ENCODE measurements at regions not wholly inside any gene's neighbourhood (a gene's known extent, or its start where the extent isn't known, plus 50 kb on each side); places are given as distances from the start of the nearest gene placed in this dataset.

DNA sequence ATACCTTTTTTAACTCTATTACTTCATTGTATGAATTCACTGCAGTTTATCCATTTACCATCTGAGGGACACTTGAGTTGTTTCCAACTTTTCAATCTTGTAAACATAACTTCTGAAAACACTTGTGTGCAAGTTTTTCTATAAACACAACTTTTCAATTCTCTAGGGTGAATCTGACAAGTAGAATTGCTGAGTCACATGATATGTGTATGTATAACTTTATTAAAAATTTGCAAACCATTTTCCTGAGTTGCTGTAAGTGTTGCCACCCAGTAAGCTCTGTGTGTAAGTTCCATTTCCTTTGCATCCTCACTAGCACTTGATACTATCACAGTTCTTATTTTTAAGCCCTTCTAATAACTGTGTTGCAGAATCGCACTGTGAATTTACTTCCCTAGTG is 1415.6 kb upstream of the ATXN8OS start (continued):
- no peak for TF ChIP-seq ZNF609 (CRISPR knock-in tag; IDR thresholded peaks at IDR 0.05; ENCODE audit: borderline replicate concordance)
- no peak for TF ChIP-seq FOXO4 (CRISPR knock-in tag; IDR thresholded peaks at IDR 0.05)
- TF ChIP-seq GTF2A2 (tag; IDR thresholded peaks at IDR 0.05) = no peak
- no peak for TF ChIP-seq ZNF584 (CRISPR knock-in tag; IDR thresholded peaks at IDR 0.05; ENCODE audit: low read depth)
- TF ChIP-seq DNMT1 (IDR thresholded peaks at IDR 0.05) = no peak

Measured in K562 (cell line).